NCI-H82 treated with DMSO at 0.1 percent for 48 hours (cell line): ENCODE measurements at regions not wholly inside any gene's neighbourhood (a gene's known extent, or its start where the extent isn't known, plus 50 kb on each side); places are given as distances from the start of the nearest gene placed in this dataset.
"Not testable (repeated sequence)": the region's sequence is repeated elsewhere in the genome, so short reads cannot be mapped to it uniquely, and the experiment has no call there.

Source experiments
- DNase-seq: peaks from one replicate; lab custom pipeline; 2025; ENCODE audit not compliant: unreplicated experiment; lab: John Stamatoyannopoulos, UW

DNA sequence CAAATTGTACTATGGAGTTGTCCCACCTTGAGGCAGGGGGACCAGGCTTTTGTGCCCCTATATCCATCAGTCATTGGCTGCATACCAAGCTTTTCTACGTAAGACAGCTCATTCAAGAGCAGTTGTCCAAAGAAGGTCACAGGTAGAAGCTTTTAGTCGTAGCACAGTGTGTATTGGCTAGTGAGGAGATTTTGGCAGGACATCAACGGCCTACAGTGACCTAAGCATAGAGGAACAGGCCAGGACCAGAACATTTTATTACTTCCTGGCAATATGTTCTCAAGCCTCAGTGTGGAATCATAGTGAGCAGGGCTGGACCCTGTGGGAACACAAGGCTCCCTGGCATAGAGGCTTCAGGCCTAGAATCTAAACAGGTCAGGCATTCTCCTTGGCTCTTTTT is 105.4 kb upstream of the ANKRD28 start:
- DNase-seq: no peak

DNA sequence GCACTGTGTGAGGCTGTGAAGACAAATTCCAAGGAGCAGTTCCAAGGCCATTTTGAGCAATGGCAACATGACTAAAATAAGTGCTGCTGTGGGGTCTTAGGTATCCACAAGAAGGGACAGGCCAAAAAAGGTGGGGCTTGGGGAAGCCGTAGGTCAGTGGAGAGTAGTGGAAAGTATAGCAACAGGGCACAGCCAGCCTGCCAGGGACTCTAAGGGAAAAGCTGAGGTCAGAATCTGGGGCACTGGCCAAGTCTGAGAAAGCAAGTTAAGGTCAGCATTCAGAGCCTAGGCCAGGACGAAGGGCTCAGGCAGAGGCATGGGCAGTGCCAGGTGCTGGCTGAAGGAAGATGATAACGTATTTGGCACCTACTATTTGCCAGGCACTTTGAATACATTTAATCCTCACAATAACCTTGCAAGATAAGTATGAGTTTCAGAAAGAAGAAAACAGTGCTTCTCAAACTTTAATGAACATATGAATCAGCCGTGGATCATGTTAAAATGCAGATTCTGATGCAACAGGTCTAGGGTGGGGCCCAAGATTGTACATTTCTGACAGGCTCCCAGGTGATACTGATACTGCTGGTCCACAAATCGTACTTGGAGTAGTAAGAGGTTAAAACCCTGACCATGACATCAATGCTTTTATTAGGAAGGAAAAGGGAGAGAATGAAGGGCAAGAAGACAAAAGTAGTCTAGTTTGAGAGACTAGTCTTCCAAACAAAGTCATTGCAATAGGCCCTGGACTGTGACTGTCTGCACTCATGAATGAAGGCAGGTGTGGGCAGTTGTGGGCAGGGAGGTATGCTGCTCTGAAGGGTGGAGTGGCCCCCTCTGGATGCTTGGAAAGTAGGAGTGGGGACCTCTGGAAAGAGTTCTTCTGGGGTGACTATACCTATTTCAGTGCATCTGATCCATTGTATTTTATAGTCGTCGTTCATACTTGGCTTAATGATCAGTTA is 106.3 kb upstream of the ANKRD28 start:
- no peak for DNase-seq

DNA sequence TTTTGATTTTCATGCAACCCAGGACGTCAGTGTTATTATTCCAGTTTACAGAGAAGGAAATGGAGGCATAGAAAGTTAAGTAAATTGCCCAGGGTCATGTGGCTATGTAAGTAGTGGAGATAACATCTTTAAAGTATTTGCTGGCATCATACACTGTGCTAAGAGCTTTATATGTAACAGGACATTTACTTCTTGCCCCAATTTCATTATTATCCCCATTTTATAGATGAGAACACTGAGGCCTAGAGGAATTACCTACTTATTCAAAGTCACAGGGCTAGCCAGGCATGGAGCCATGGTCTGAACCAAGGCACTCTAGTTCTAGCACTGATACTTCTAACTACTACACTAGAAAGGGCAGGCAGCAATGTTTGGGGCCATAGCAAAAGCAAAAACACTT is 107.3 kb upstream of the ANKRD28 start:
- no peak for DNase-seq

DNA sequence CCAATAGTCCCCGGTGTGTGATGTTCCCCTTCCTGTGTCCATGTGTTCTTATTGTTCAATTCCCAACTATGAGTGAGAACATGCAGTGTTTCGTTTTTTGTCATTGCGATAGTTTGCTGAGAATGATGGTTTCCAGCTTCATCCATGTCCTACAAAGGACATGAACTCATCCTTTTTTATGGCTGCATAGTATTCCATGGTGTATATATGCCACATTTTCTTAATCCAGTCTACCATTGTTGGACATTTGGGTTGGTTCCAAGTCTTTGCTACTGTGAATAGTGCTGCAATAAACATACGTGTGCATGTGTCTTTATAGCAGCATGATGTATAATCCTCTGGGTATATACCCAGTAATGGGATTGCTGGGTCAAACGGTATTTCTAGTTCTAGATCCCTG is 109.6 kb upstream of the ANKRD28 start:
- not testable (repeated sequence) for DNase-seq

DNA sequence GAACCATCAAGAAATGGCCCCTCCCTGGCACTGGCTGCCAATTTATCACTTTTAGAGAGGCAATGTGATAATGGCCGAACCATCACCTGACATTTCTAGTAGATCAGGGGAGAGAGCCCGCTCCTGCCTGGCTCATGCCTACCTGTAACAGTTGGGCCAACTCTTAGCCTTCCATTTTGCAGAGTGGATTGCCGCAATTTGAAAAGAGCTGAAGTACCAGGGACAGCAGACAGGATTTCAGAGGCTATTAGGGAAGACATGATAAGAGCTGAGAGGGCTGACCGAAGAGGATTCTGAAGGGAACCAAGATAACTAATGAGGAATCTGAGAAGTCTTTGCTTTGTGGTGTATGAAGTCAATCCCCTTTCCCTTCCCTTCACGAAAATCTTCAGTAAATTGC is 121.2 kb upstream of the ANKRD28 start:
- no peak for DNase-seq

DNA sequence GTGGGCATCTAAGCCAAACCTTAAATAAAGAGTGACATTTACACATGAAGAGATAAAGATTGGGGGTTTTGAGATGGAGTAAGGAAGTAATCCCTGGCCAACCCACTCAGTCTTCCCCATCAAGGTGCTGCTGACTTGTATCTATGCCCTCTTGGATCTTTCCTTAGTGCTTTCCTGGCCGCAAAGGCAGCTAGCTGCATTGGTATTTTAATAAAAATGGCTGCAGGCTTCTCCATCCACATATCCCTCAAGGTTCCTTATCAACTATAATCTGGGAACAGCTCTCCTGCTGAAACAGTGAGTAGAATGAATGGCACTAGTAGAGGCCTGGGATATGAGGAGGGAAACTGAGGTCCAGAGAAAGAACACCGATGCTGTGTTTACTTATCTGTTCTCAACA is 122.2 kb upstream of the ANKRD28 start:
- no peak for DNase-seq

DNA sequence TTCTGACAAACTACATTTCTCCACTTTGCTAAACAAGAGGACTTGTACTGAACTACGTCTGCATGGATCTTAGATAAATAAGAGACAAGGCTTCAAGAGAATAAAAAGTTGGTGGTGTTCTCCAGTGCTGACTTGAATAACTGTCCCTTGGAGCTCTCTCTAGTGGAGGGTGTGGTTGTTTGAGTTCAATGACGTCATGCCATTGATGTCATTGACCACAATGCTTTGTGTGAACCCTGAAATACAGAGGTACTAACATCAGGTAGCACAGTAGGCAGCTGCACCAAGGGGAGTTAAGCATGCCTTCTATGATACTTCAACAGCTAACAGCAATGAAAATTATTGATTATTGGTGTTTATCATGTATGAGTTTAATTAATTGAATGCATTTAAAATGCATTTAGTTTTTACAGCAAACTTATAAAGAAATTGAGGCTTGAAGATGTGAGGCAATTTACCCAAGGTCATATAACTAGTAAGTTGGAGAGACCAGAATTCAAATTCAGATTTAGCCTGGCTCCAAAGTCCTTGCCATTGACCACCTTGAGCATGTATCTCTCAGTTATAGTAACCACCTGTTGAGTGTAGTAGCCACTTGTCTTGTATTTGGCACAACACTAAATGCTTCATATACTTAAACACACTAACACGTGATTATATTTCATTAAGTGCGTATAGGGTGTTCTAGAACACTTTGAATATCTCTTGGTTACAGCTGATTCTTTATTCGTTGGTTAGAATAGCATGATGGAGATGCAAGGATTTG is 126.0 kb upstream of the ANKRD28 start:
- no peak for DNase-seq

DNA sequence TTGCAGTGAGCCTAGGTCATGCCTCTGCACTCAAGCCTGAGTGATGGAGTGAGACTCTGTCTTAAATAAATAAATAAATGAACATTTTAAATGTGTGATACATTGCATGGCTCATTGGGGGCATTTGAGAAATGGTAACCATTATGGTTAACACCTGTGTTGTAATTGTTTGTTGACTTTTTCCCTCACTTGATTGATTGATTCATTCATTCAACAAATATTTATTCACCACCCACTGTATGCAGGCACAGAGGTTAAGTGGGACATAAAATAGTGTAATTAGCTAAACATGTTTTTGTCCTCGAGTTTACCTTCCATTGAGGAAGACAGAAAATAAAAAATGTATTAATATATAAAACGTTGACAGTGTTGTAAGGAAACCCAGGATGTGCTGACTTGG is 127.1 kb upstream of the ANKRD28 start:
- no peak for DNase-seq

DNA sequence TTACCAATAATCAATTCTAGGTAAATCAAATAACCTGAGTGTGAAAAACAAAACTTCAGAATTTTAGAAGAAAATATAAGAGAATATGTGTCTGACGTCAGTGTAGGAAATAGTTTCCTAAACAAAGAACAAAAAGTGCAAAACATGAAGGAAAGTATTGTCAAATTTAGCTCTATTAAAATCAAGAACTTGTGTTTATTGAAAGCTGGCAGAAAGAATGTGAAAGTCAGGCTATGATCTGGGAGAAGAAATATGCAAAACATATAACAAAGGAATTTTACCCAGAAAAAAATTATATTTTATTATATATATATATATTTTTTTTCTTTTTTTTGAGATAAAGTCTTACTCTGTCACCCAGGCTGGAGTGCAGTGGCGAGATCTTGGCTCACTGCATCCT is 129.1 kb upstream of the ANKRD28 start:
- no peak for DNase-seq

DNA sequence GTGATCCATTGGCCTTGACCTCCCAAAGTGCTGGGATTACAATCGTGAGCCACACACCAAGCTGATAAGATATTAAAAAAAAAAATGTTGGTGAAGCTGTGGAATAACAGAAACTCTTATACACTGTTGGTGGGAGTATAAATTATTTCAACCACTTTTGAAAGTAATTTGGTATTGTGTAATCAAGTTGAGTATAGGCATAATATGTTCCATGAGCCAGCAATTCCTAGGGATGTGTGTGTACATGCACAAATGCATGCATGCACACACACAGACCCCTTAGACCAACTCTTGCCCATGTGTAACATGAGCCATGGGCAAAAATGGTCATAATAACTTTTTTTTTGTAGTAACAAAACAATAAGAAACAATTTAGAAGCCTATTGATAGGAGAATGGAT is 130.2 kb upstream of the ANKRD28 start:
- DNase-seq: no peak

DNA sequence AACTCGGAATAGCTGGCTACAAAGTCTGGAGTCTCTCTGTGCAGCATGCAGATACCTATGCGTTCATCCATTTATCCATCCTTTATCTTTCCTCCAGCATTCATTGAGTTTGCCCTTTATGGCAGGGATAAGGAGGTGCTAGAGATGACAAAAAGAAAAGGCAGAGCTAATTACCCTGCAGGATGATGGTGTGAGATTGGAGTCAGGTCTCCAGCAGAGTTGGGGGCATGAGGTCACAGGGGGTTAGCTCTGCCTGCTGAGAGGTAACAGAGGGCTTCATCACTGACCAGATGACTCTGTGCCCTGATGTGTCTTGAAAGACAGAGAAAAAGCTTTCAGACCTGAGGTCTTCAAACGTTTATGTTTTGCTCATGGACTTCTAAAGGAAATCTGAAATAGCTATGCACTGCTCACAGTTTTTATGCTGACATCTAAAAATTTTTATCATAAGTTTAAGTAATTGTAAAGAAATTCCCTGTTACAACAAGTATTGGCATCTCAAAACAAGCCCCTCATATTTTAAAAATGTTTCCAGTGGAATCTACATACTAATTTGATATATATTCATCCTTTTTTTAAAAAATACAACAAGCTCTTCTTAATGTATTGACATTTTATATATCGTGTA is 132.3 kb upstream of the ANKRD28 start:
- no peak for DNase-seq

DNA sequence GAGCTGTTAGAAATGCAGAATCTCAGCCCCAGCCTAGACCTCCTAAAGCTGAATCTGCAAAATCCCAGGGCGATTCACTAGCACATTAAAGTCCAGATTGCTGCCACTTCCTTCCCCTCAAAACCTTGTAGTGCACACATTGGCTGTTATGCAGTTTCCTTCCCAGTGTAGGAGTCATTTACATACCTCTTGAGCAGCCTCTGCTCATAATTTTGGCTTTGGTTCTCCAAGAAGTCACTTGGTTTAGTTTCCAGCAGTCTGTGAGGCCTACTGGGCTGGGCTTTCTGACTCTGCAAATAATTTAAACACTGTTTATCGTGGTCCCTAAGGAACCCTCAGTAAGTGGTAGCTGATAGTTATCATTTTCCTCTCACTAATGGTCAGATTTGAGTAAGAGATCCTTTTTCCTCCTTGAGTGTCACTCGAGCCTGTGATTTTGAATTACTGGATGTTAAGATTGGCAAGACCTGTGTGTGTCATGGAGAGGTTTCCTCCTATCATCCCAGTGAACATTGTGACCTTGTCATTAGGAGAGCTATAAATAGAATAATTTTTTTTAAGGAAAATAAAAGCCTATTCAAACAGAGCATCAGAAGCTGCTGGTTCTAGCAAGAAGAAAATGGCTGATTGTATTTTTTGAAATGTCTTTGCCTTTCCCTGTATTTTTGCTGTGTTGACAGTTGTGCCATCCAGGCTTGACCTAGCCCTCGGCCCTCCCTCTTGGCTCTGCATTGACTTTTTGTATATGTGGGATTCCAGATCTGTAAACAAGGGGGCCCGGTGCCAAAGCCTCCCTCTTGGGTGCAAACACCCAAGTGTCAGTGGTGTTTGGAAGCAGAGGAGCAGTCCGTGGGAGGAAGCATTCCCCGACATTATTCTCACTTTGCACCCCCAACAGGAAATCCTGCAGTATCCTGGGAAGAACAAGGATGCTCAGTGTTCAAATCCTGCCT is 134.8 kb upstream of the ANKRD28 start:
- no peak for DNase-seq

DNA sequence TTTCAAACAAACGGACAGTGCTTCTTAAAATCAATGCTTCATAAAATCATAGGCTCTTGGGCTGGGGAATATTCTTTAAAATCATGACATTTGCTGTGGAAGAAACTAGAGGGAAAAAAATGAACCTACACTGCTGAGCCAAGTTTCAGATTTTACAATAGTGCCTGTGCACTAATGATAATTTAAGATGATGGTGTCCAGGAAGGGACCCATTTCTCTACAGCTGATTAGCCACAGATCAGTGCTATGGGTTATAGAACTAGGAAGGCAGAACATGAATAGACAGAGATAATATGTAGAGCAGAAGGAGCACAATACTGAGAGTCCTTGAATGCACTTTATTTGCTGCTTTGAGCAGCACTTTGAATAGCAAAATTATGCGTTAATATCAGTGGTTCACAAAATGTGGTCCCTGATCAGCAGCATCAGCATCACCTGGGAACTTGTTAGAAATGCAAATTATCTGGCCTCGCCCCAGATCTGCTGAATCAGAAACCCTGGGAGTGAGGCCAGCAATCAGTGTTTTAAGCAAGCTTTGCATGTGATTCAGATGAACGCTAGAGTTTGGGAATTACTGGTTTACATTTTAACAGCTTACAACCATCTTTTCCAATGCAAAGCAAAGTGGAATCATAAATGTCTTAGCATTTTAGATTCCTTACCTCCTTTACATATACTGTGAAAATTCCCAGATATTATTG is 135.8 kb upstream of the ANKRD28 start:
- DNase-seq: no peak

DNA sequence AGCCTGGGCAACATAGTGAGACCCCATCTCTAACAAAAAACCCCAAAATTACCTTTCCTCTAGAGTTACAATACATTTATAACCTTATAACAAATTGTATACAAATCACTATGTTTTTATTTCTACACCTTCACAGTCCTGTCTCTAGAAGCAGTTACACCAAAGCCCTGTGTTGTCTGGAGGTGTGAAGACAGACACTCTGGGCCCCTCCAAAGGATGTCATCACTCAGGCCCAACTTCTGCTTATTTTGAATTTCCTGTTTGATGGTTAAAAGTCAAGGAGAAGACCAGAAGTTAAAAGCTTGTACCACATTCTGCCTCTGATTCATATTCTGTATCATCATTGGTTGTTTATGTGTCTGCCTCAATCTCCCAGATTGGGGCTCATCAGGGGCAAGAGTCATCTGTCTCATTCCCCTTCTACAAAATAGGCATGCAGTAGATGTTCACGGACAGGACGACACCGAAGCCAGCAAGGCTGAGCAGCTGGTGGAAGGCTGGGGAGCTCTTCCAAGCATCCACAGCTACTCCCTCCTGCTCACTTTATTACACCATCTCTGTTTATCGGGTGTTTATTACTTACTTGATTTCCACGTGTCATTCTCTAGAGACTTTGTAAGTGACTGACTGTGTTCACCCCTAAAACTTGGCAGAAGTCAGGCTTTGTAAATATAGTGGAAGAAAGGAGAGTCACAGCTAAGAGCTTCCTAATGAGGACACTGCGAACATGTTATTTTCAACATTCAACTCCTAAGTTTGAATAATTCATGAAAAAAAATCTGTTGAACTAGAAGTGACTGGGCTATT is 136.8 kb upstream of the ANKRD28 start:
- DNase-seq: no peak

DNA sequence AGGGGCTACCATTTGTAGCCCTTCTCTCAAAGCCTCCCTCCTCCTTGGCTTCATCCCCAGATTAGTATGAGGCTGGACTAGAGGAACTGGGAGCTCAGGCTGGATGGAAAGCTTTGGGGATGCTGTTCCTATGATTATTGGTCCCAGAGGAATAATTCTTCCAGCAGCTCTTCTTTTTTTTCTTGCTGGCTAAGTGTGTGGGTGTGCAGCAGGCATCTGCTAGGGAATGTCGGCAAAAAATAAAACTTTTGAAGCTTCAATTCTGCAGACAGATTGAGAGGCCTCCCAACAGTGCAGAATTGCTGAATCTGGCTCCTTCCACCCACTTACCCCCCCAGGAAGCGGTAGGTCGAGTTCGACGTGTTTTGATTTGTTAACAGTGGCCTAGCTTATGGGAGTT is 138.5 kb upstream of the ANKRD28 start:
- DNase-seq: no peak

DNA sequence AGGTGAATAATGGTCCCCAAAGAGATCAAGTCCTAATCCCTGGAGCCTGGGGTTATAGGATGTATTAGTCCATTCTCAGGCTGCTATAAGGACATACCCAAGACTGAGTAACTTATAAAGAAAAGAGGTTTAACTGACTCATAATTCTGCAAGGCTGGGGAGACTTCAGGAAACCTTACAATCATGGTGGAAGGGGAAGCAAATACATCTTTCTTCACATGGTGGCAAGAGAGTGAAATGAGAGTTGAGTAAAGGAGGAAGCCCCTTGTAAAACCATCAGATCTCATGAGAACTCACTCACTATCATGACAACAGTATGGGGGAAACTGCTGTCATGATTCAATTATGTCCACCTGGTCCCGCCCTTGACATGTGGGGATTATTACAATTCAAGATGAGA is 142.9 kb upstream of the ANKRD28 start:
- DNase-seq: no peak

DNA sequence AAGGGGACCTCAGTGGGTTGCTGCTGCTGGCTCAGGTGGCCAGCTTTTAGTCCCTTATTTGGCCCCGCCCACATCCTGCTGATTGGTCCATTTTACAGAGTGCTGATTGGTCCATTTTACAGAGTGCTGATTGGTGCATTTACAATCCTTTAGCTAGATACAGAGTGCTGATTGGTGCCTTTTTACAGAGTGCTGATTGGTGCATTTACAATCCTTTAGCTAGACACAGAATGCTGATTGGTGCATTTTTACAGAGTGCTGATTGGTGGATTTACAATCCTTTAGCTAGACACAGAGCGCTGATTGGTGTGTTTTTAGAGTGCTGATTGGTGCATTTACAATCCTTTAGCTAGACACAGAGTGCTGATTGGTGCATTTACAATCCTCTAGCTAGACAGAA is 143.7 kb upstream of the ANKRD28 start:
- DNase-seq: not testable (repeated sequence)

DNA sequence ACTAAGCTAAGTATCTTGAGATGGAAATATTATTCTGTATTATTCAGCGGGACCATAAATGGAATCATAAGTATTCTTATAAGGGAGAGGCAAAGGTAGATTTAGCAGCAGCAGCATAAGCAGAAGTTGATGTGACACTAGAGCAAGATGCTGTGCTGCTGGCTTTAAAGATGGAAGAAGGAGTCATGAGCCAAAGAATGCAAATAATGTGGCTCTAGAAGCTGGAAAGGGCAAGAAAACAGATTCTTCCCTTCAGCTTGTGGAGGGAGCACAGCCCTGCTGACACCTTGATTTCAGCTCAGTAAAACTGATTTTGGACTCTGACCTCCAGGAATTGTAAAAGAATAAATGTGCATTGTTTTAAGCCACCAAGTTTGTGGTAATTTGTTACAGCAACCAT is 144.2 kb upstream of the ANKRD28 start:
- DNase-seq: no peak

DNA sequence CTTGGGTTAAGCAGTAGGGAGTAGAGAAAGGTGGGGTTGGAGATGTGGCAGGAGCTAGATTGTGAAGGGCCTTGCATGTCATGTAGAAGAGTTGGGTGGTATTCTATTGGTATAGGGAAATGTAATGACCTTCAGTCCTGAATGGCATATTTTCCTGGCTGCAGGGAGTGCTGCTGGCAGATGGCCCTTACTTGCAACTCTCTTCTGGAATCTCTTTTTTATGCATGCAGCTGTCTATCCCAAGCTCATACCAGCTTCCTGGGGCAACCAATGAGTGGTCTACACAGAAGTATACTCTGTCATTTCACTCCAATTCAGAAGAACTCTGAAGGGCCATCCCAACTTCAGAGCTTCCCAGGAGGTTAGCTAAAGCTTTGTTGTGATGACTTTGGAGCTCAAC is 144.7 kb upstream of the ANKRD28 start:
- DNase-seq: no peak
